ENCODE measurements at regions not wholly inside any gene's neighbourhood (a gene's known extent, or its start where the extent isn't known, plus 50 kb on each side); places are given as distances from the start of the nearest gene placed in this dataset.

DNA sequence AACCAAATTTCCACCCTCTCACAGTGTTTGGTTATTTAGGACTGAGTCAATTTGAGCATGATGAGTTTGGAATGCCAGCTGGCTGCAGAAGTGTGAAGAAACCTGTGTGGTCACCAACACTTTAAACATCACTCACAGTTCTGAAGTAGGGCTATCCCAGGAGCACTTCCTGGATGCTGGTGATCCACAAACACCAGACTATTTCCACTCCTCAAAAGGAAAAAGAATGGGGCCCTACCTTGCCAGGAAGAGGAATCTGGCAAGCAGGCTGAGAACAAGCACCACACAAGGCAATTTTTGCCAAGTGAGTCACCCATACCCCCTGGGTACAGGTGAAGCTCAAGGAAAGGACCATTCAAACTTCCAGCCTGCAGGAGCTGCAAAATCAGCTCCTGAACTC lies 294.2 kb upstream of the PTGER4 start:
- TF ChIP-seq, protein P1, sequence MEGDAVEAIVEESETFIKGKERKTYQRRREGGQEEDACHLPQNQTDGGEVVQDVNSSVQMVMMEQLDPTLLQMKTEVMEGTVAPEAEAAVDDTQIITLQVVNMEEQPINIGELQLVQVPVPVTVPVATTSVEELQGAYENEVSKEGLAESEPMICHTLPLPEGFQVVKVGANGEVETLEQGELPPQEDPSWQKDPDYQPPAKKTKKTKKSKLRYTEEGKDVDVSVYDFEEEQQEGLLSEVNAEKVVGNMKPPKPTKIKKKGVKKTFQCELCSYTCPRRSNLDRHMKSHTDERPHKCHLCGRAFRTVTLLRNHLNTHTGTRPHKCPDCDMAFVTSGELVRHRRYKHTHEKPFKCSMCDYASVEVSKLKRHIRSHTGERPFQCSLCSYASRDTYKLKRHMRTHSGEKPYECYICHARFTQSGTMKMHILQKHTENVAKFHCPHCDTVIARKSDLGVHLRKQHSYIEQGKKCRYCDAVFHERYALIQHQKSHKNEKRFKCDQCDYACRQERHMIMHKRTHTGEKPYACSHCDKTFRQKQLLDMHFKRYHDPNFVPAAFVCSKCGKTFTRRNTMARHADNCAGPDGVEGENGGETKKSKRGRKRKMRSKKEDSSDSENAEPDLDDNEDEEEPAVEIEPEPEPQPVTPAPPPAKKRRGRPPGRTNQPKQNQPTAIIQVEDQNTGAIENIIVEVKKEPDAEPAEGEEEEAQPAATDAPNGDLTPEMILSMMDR (conservative IDR thresholded peaks at IDR 0.05; ENCODE audit: low read length) = no peak
- no peak for TF ChIP-seq EZH2phosphoT487 (IDR thresholded peaks at IDR 0.05; ENCODE audit: borderline replicate concordance)

Measured in Loucy (cell line).